GM21367 (cell line): ENCODE measurements at regions not wholly inside any gene's neighbourhood (a gene's known extent, or its start where the extent isn't known, plus 50 kb on each side); places are given as distances from the start of the nearest gene placed in this dataset.
"Not testable (repeated sequence)": the region's sequence is repeated elsewhere in the genome, so short reads cannot be mapped to it uniquely, and the experiment has no call there.

ENCODE experiments used
- ATAC-seq: cut with Tn5 transposase; IDR thresholded peaks from one replicate; pipeline ENCODE4 v1.9.1; 2021; ENCODE audit not compliant: unreplicated experiment

GRCh38 chr4:79663865-79664264 is 255.8 kb upstream of the GK2 start:
- no peak for ATAC-seq

- ATAC-seq = no peak
Observed at GRCh38 chr4:79663141-79663540, 255.1 kb upstream of the GK2 start.

GRCh38 chr4:79662651-79663050 is 254.6 kb upstream of the GK2 start:
- no peak for ATAC-seq

- no peak for ATAC-seq
Observed at GRCh38 chr4:79661196-79661595, 253.2 kb upstream of the GK2 start.

- not testable (repeated sequence) for ATAC-seq
Observed at GRCh38 chr4:79659308-79659870, 251.4 kb upstream of the GK2 start.

GRCh38 chr4:79657379-79657778 is 249.4 kb upstream of the GK2 start:
- no peak for ATAC-seq

GRCh38 chr4:79653871-79654270 is 245.8 kb upstream of the GK2 start:
- no peak for ATAC-seq

- ATAC-seq = no peak
Observed at GRCh38 chr4:79652738-79653137, 244.7 kb upstream of the GK2 start.

- ATAC-seq = no peak
Observed at GRCh38 chr4:79652232-79652631, 244.2 kb upstream of the GK2 start.

- ATAC-seq = no peak
Observed at GRCh38 chr4:79651456-79651855, 243.4 kb upstream of the GK2 start.

- ATAC-seq = no peak
Observed at GRCh38 chr4:79650794-79651431, 242.9 kb upstream of the GK2 start.

- no peak for ATAC-seq
Observed at GRCh38 chr4:79650217-79650616, 242.2 kb upstream of the GK2 start.

- no peak for ATAC-seq
Observed at GRCh38 chr4:79645942-79646341, 237.9 kb upstream of the GK2 start.

GRCh38 chr4:79638735-79639134 is 230.7 kb upstream of the GK2 start:
- no peak for ATAC-seq

- ATAC-seq = no peak
Observed at GRCh38 chr4:79636991-79637390, 229.0 kb upstream of the GK2 start.

GRCh38 chr4:79634111-79634510 is 226.1 kb upstream of the GK2 start:
- no peak for ATAC-seq

- ATAC-seq = no peak
Observed at GRCh38 chr4:79632114-79632513, 224.1 kb upstream of the GK2 start.

GRCh38 chr4:79626611-79627010 is 218.6 kb upstream of the GK2 start:
- ATAC-seq = no peak

- no peak for ATAC-seq
Observed at GRCh38 chr4:79626101-79626500, 218.1 kb upstream of the GK2 start.

- no peak for ATAC-seq
Observed at GRCh38 chr4:79625361-79625760, 217.3 kb upstream of the GK2 start.

GRCh38 chr4:79623021-79623870 is 215.2 kb upstream of the GK2 start:
- no peak for ATAC-seq

GRCh38 chr4:79621061-79621460 is 213.0 kb upstream of the GK2 start:
- no peak for ATAC-seq
